WERI-Rb-1 (cell line): ENCODE measurements at regions not wholly inside any gene's neighbourhood (a gene's known extent, or its start where the extent isn't known, plus 50 kb on each side); places are given as distances from the start of the nearest gene placed in this dataset.

ENCODE experiments used
- DNase-seq: peaks from one replicate; pipeline ENCODE4 v3.0.0-alpha.2; 2020
- H3K27ac ChIP-seq: fragments of 250-450 bp; sonication (Bioruptor Pico); 2 replicates; pipeline ENCODE4 v1.5.1; 2020; ENCODE audit warnings: mild to moderate bottlenecking, moderate library complexity
- H3K27me3 ChIP-seq: fragments of 250-450 bp; sonication (Bioruptor Pico); 2 replicates; pipeline ENCODE4 v1.5.1; 2021; ENCODE audit warnings: mild to moderate bottlenecking, low read depth, moderate library complexity; ENCODE audit not compliant: insufficient read depth, severe bottlenecking
- H3K36me3 ChIP-seq: fragments of 250-450 bp; sonication (Bioruptor Pico); 2 replicates; pipeline ENCODE4 v1.5.1; 2020; ENCODE audit warnings: mild to moderate bottlenecking, moderate library complexity
- H3K4me3 ChIP-seq: 2 replicates; pipeline ENCODE4 v1.5.1; 2011; ENCODE audit warnings: low read depth, mild to moderate bottlenecking, control low read depth, low read length
- H3K9me3 ChIP-seq: fragments of 250-450 bp; sonication (Bioruptor Pico); 2 replicates; pipeline ENCODE4 v1.5.1; 2021; ENCODE audit warnings: mild to moderate bottlenecking, moderate library complexity; ENCODE audit not compliant: severe bottlenecking
- TF ChIP-seq, protein P1 (sequence below): IDR thresholded peaks from 2 replicates; pipeline ENCODE4 v1.5.1; 2011; ENCODE audit warnings: low read depth, mild to moderate bottlenecking, control low read depth, inconsistent platforms, low read length

DNA sequence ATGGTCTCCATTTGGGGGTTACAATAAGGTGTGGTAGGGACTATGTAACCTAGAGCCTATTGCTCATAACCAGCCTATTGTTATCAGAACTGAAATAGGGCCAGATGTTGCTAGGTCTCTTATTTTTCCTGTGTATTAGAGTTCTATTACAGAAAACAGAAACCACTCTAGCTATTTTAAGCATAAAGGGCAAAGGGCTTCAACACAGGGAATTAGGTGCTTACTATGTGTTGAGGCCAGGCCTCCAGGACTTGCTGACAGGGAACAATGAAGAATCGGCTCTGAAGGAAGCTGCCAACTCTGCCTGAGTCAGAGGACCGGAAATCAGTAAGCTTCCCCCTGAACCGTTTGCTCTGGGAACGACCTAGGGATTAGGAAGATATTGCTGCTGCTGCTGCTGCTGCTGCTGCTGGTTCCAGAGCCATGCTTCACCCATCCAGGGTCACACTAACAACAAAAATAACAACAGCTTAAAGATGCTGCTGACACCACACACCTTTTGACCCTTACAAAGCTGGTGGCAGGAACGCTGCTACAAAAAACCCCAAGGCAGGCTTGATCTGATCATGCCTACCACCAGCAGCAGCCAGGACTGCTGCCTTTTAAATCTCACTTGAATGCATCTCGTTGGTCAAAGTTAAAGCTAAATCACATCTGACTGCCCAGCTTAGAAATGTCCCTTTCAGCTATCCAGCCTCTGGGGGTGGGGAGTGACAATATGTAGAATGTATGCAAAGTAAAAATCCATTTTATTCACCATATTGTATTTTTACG, 276.9 kb upstream of the IL12A start:
- Histone ChIP-seq H3K27ac (no peak overlapping the region), H3K27me3 (no peaks in the 10 kb centered on the region), H3K4me3 (no peak overlapping the region), H3K36me3 (no peaks in the 10 kb centered on the region), H3K9me3 (no peaks in the 10 kb centered on the region)
- TF ChIP-seq, protein P1, sequence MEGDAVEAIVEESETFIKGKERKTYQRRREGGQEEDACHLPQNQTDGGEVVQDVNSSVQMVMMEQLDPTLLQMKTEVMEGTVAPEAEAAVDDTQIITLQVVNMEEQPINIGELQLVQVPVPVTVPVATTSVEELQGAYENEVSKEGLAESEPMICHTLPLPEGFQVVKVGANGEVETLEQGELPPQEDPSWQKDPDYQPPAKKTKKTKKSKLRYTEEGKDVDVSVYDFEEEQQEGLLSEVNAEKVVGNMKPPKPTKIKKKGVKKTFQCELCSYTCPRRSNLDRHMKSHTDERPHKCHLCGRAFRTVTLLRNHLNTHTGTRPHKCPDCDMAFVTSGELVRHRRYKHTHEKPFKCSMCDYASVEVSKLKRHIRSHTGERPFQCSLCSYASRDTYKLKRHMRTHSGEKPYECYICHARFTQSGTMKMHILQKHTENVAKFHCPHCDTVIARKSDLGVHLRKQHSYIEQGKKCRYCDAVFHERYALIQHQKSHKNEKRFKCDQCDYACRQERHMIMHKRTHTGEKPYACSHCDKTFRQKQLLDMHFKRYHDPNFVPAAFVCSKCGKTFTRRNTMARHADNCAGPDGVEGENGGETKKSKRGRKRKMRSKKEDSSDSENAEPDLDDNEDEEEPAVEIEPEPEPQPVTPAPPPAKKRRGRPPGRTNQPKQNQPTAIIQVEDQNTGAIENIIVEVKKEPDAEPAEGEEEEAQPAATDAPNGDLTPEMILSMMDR, result no peak
- DNase-seq, result peak; percentile 19

DNA sequence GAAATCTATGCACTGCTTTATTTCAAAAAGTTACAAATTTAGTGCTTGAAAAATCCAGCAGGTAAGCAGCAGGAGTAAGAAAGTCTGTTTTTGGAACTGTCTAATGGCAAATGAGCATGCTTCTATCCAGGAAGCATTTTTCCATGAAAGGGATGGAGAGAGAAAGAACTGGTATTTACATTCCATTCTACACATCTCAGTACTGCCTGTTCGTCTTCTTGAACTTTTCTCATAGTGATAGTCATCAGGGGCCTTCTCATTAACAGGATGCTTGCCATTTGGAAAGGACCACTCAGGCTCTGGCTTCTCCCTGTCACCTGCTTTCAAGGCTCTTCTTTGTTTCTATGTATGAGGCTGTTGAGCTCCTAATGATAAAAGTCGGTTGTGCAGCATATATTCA, 267.3 kb upstream of the IL12A start:
- no peak overlapping the region for H3K27ac ChIP-seq
- no peaks in the 10 kb centered on the region for H3K27me3 ChIP-seq
- DNase-seq, result no peak
- no peak overlapping the region for H3K4me3 ChIP-seq
- no peaks in the 10 kb centered on the region for H3K36me3 ChIP-seq
- TF ChIP-seq, protein P1, result no peak
- H3K9me3 ChIP-seq, result no peaks in the 10 kb centered on the region

DNA sequence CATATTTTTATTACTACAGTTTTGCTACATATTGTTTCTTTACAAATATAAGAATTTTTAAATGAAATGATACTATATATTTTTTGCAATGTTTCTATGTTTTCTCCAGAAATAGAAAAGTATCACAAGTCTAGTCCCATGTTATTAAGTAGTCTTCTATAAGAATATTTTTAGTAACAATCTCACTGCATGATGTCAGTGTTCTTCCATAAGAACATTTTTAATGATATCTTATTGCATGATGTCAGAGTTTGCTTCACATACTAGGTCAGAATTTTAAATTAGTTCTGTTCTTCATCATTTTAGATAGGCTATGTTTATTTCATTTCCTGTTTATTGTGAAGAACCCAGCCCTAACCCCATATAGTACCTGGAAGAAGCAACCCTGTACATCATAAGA, 265.3 kb upstream of the IL12A start:
- no peaks in the 10 kb centered on the region for H3K9me3 ChIP-seq
- no peak overlapping the region for H3K4me3 ChIP-seq
- no peak for DNase-seq
- H3K27me3 ChIP-seq, result no peaks in the 10 kb centered on the region
- TF ChIP-seq, protein P1, result no peak
- no peak overlapping the region for H3K27ac ChIP-seq
- no peaks in the 10 kb centered on the region for H3K36me3 ChIP-seq

DNA sequence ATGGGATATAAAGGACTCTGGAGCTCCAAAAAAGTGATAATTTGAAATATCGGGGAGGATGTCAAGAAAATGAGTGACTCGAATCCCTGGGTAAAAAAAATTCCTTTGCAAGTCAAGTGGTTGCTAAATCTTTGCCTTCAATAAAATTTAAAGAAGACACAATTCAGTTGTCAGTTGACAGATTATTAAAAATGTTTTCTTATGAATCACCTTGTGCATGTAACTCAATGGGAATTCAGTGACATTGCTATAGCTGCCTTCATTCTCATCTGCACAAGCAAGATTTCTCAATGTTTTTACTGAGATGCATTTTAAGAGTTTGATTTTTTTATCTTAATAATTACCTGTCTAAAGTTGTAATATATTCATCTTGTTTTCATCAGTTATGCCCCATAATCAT, 264.0 kb upstream of the IL12A start:
- DNase-seq, result no peak
- TF ChIP-seq, protein P1, result no peak
- H3K27ac ChIP-seq, result no peak overlapping the region
- H3K4me3 ChIP-seq, result no peak overlapping the region
- no peaks in the 10 kb centered on the region for H3K36me3 ChIP-seq
- no peaks in the 10 kb centered on the region for H3K27me3 ChIP-seq
- no peaks in the 10 kb centered on the region for H3K9me3 ChIP-seq

DNA sequence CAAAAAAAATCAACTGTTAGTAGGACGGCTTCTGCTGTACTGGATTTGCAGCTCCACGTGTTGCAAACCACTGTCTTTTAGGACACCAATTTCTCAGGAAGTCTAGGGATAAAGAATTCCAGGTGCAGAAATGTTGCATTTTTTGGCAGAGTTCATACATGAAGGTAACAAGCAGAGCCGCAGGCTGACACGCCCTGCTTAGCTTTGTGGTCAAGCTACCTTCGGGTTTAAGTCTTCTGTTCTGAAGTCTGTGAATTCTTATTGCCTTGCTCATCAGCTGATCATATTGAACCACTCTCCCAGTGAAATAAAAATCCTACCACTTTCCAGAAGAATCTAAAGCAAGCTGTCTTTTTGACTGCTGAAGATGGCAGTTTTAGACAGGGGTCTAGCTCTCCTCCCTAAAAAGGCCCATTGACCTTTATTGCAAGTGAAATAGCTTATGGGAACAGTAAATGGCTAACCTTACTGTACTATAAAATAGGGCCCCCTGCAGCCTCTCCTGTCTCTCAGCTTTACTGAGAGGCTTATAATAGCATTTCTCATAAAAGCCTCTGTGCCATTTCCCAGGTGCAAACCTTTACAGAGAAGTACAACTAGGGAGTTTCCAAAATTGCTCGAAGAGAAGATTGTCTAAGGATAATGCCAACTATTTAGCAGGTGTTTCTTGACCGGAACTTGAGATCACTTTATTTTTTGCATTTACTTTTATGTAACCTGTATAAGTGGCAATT, 262.2 kb upstream of the IL12A start:
- TF ChIP-seq, protein P1, result no peak
- Histone ChIP-seq H3K9me3 (no peaks in the 10 kb centered on the region), H3K36me3 (no peaks in the 10 kb centered on the region), H3K27me3 (no peaks in the 10 kb centered on the region), H3K4me3 (no peak overlapping the region), H3K27ac (no peak overlapping the region)
- no peak for DNase-seq
